ENCODE measurements at regions not wholly inside any gene's neighbourhood (a gene's known extent, or its start where the extent isn't known, plus 50 kb on each side); places are given as distances from the start of the nearest gene placed in this dataset.

DNA sequence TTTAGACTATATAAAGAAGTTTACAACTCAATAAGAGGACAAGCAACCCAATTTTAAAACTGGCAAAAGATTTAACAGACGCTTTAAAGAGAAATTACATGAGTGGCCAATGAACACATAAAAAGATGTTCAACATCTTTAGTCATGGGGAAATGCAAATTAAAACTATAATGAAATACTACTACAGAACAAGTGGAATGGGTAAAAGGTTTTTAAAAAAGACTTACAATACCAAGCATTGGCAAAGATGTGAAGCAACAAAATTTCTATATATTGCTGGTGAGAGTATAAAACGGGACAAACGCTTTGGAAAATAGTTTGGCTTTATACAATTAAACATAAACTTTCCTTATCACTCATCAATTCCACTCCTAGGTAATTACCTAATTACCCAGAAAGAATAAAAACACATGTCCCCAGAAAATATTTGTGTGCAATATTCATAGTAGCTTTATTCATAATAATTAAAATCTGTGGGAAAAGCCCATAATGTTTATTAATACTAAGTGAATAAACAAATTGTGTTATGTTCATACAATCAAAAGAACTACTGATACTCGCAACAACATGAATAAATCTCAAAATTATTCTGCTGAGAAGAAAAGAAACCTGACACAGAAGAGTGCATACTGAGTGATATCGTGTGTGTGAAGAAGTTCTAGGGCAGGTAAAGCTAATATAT, 76.7 kb upstream of the MYCN start:
- TF ChIP-seq, protein P1, sequence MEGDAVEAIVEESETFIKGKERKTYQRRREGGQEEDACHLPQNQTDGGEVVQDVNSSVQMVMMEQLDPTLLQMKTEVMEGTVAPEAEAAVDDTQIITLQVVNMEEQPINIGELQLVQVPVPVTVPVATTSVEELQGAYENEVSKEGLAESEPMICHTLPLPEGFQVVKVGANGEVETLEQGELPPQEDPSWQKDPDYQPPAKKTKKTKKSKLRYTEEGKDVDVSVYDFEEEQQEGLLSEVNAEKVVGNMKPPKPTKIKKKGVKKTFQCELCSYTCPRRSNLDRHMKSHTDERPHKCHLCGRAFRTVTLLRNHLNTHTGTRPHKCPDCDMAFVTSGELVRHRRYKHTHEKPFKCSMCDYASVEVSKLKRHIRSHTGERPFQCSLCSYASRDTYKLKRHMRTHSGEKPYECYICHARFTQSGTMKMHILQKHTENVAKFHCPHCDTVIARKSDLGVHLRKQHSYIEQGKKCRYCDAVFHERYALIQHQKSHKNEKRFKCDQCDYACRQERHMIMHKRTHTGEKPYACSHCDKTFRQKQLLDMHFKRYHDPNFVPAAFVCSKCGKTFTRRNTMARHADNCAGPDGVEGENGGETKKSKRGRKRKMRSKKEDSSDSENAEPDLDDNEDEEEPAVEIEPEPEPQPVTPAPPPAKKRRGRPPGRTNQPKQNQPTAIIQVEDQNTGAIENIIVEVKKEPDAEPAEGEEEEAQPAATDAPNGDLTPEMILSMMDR (IDR thresholded peaks at IDR 0.05; ENCODE audit: low read length) = no peak
- no peak for TF ChIP-seq EZH2 (optimal IDR thresholded peaks at IDR 0.05; ENCODE audit: low read depth, low read length)
